Tibial nerve (tissue), 4 donors: ENCODE measurements at regions not wholly inside any gene's neighbourhood (a gene's known extent, or its start where the extent isn't known, plus 50 kb on each side); places are given as distances from the start of the nearest gene placed in this dataset.

ENCODE experiments used
- DNase-seq, 2 donors: peaks; one replicate each; pipeline ENCODE4 v3.0.0-alpha.2; 2019; ENCODE audit warnings: low spot score in 2 of 2
- H3K27ac ChIP-seq, 4 donors: fragments of 200-600 bp; sonication (generic) in 3 of 4; one replicate each; pipeline ENCODE4 v1.5.1; 2017 to 2019; ENCODE audit warnings: mild to moderate bottlenecking in 1 of 4
- H3K27me3 ChIP-seq, 2 donors: fragments of 200-600 bp; sonication (generic) in 1 of 2; one replicate each; pipeline versions ENCODE4 v1.5.1 to v1.6.0; 2017 to 2019
- H3K36me3 ChIP-seq, 3 donors: fragments of 200-600 bp; sonication (generic); one replicate each; pipeline ENCODE4 v1.5.1; 2018 to 2019
- H3K4me1 ChIP-seq, 4 donors: fragments of 200-600 bp; sonication (generic) in 3 of 4; one replicate each; pipeline ENCODE4 v1.5.1; 2017 to 2019
- H3K4me3 ChIP-seq, 4 donors: fragments of 200-600 bp; sonication (generic) in 3 of 4; one replicate each; pipeline ENCODE4 v1.5.1; 2017 to 2019; ENCODE audit warnings: mild to moderate bottlenecking in 1 of 4, moderate library complexity in 1 of 4
- H3K9me3 ChIP-seq, 4 donors: fragments of 200-600 bp; sonication (generic) in 3 of 4; one replicate each; pipeline ENCODE4 v1.5.1; 2017 to 2019
- CTCF ChIP-seq, 5 experiments: fragments of 200-600 bp in 3 of 5; fragments of 450-650 bp in 2 of 5; sonication (generic) in 3 of 5; IDR thresholded peaks; one replicate each; pipeline ENCODE4 v1.5.1; 2016 to 2019; ENCODE audit warnings: antibody characterized with exemption in 5 of 5, mild to moderate bottlenecking in 3 of 5, moderate library complexity in 2 of 5
- EP300 ChIP-seq, 2 donors: sonication (generic); formaldehyde crosslinking; IDR thresholded peaks; one replicate each; pipeline ENCODE4 v1.6.1; 2017; ENCODE audit warnings: antibody characterized with exemption in 2 of 2, mild to moderate bottlenecking in 1 of 2
- POLR2A ChIP-seq, 2 donors: fragments of 450-650 bp; IDR thresholded peaks; one replicate each; pipeline ENCODE4 v1.6.1; 2017; ENCODE audit warnings: antibody characterized with exemption in 2 of 2, mild to moderate bottlenecking in 2 of 2, moderate library complexity in 2 of 2
- WGBS, 2 donors: methylation state at CpG; one replicate each; pipeline ENCODE4 v1.1.5; 2018; 5-methylcytosine and 5-hydroxymethylcytosine counted together

GRCh38 chr9:88193766-88194165 is 55.5 kb upstream of the SPATA31C2 start:
- Histone ChIP-seq H3K4me1 (peaks cover 0 to 24% (median 3%) of the 10 kb centered on the region in 4 donors), H3K4me3 (no peak overlapping the region), H3K27ac (no peak overlapping the region), H3K36me3 (no peaks in the 10 kb centered on the region), H3K27me3 (no peaks in the 10 kb centered on the region), H3K9me3 (peaks cover 0 to 7% (median 0%) of the 10 kb centered on the region in 4 donors)
- TF ChIP-seq POLR2A (IDR thresholded peaks at IDR 0.05) (no peak), EP300 (IDR thresholded peaks at IDR 0.05) (no peak), CTCF (IDR thresholded peaks at IDR 0.05) (no peak)
- 80 to 82% methylated on average over 6 of the region's 6 CpGs for WGBS, 2 donors
- DNase-seq: no peak

- Histone ChIP-seq H3K27me3 (no peaks in the 10 kb centered on the region), H3K4me1 (peaks cover 0 to under 1% (median 0%) of the 10 kb centered on the region in 4 donors), H3K9me3 (peaks cover 0 to 7% (median 0%) of the 10 kb centered on the region in 4 donors), H3K4me3 (no peak overlapping the region), H3K36me3 (no peaks in the 10 kb centered on the region), H3K27ac (no peak overlapping the region)
- DNase-seq: no peak
- 63 to 79% methylated on average over 2 of the region's 2 CpGs for WGBS, 2 donors
- TF ChIP-seq POLR2A (IDR thresholded peaks at IDR 0.05) (no peak), EP300 (IDR thresholded peaks at IDR 0.05) (no peak), CTCF (IDR thresholded peaks at IDR 0.05) (no peak)
Observed at GRCh38 chr9:88191456-88191855, 53.2 kb upstream of the SPATA31C2 start.

GRCh38 chr9:88189371-88189770 is 51.1 kb upstream of the SPATA31C2 start:
- H3K27ac ChIP-seq: no peak overlapping the region
- H3K36me3 ChIP-seq: no peaks in the 10 kb centered on the region
- no peak overlapping the region for H3K4me3 ChIP-seq
- DNase-seq: no peak
- WGBS, 2 donors: 95 to 97% methylated on average over 1 of the region's 1 CpG
- peaks cover 0 to 7% (median 0%) of the 10 kb centered on the region in 4 donors for H3K9me3 ChIP-seq
- no peaks in the 10 kb centered on the region for H3K27me3 ChIP-seq
- peaks cover 0 to 7% (median 0%) of the 10 kb centered on the region in 4 donors for H3K4me1 ChIP-seq
- TF ChIP-seq CTCF (IDR thresholded peaks at IDR 0.05): no peak
- TF ChIP-seq EP300 (IDR thresholded peaks at IDR 0.05): no peak
- no peak for TF ChIP-seq POLR2A (IDR thresholded peaks at IDR 0.05)
